Activated T-helper 1 cell treated with anti-CD3 and anti-CD28 coated beads, Interleukin-12 subunit alpha, Interleukin-12 subunit beta, Interleukin-2, Interleukin-4 antibody, amounts not matched to agents 30 ng/mL and 10 ng/mL and 1 ng/mL, durations not matched to agents 14 hours and 24 hours and 36 hours (primary cell): ENCODE measurements at regions not wholly inside any gene's neighbourhood (a gene's known extent, or its start where the extent isn't known, plus 50 kb on each side); places are given as distances from the start of the nearest gene placed in this dataset.

Experiments
- DNase-seq: peaks from one replicate; pipeline ENCODE4 v3.0.0; 2021; ENCODE audit warnings: low spot score
- H3K27ac Mint-ChIP-seq: one replicate; pipeline ENCODE4 v1.8.0; 2021; ENCODE audit warnings: mild to moderate bottlenecking, mixed read lengths
- H3K27me3 Mint-ChIP-seq: one replicate; pipeline ENCODE4 v1.8.0; 2022; ENCODE audit warnings: mild to moderate bottlenecking, moderate library complexity, mixed read lengths; ENCODE audit not compliant: insufficient read depth
- H3K36me3 Mint-ChIP-seq: one replicate; pipeline ENCODE4 v1.8.0; 2021; ENCODE audit warnings: low read depth, mixed read lengths
- H3K4me1 Mint-ChIP-seq: one replicate; pipeline ENCODE4 v1.8.0; 2021; ENCODE audit warnings: low read depth, mixed read lengths
- H3K4me3 Mint-ChIP-seq: one replicate; pipeline ENCODE4 v1.8.0; 2021; ENCODE audit warnings: mild to moderate bottlenecking, moderate library complexity, mixed read lengths
- H3K9me3 Mint-ChIP-seq: one replicate; pipeline ENCODE4 v1.8.0; 2021; ENCODE audit warnings: mixed read lengths
- intact Hi-C: fragments of 100-400 bp; cut with micrococcal nuclease; formaldehyde crosslinking; loops from one replicate; pipeline ENCODE4 v1.15.1; 2024

- Mint-ChIP-seq H3K27ac (no peak overlapping the region), H3K36me3 (no peaks in the 10 kb centered on the region), H3K9me3 (no peaks in the 10 kb centered on the region), H3K27me3 (no peaks in the 10 kb centered on the region), H3K4me1 (no peaks in the 10 kb centered on the region), H3K4me3 (no peak overlapping the region)
- intact Hi-C loops = no loop called here
- DNase-seq = no peak
Measured at GRCh38 chr14:39755269-39755878, 323.1 kb upstream of the FBXO33 start.

GRCh38 chr14:39740454-39740853, 308.2 kb upstream of the FBXO33 start:
- DNase-seq = no peak
- Mint-ChIP-seq H3K4me3 (no peak overlapping the region), H3K36me3 (no peaks in the 10 kb centered on the region), H3K9me3 (no peaks in the 10 kb centered on the region), H3K4me1 (no peaks in the 10 kb centered on the region), H3K27me3 (no peaks in the 10 kb centered on the region), H3K27ac (no peak overlapping the region)
- intact Hi-C loops = no loop called here

GRCh38 chr14:39739796-39740195, 307.6 kb upstream of the FBXO33 start:
- Mint-ChIP-seq H3K27me3 (no peaks in the 10 kb centered on the region), H3K36me3 (no peaks in the 10 kb centered on the region), H3K4me1 (no peaks in the 10 kb centered on the region), H3K4me3 (no peak overlapping the region), H3K9me3 (no peaks in the 10 kb centered on the region), H3K27ac (no peak overlapping the region)
- intact Hi-C loops = no loop called here
- no peak for DNase-seq

GRCh38 chr14:39734306-39734705, 302.1 kb upstream of the FBXO33 start:
- no peaks in the 10 kb centered on the region for H3K36me3 Mint-ChIP-seq

GRCh38 chr14:39733741-39734140, 301.5 kb upstream of the FBXO33 start:
- intact Hi-C loops = no loop called here
- DNase-seq = no peak
- H3K4me1 Mint-ChIP-seq = no peaks in the 10 kb centered on the region
- peaks cover 3% of the 10 kb centered on the region for H3K27me3 Mint-ChIP-seq
- H3K9me3 Mint-ChIP-seq = peaks cover 9% of the 10 kb centered on the region
- H3K36me3 Mint-ChIP-seq = no peaks in the 10 kb centered on the region
- H3K27ac Mint-ChIP-seq = no peak overlapping the region
- no peak overlapping the region for H3K4me3 Mint-ChIP-seq

More at GRCh38 chr14:39734306-39734705, 302.1 kb upstream of the FBXO33 start:
- intact Hi-C loops = no loop called here
- peaks cover 3% of the 10 kb centered on the region for H3K27me3 Mint-ChIP-seq
- DNase-seq = no peak
- no peak overlapping the region for H3K4me3 Mint-ChIP-seq
- H3K27ac Mint-ChIP-seq = no peak overlapping the region
- H3K9me3 Mint-ChIP-seq = peaks cover 9% of the 10 kb centered on the region
- H3K4me1 Mint-ChIP-seq = no peaks in the 10 kb centered on the region

GRCh38 chr14:39731912-39732311, 299.7 kb upstream of the FBXO33 start:
- no peak for DNase-seq
- Mint-ChIP-seq H3K4me3 (no peak overlapping the region), H3K9me3 (peaks cover 9% of the 10 kb centered on the region), H3K27ac (no peak overlapping the region), H3K4me1 (no peaks in the 10 kb centered on the region), H3K36me3 (no peaks in the 10 kb centered on the region), H3K27me3 (peaks cover 3% of the 10 kb centered on the region)
- intact Hi-C loops = no loop called here

- peaks cover 3% of the 10 kb centered on the region for H3K27me3 Mint-ChIP-seq
- no peak overlapping the region for H3K4me3 Mint-ChIP-seq
- no peaks in the 10 kb centered on the region for H3K36me3 Mint-ChIP-seq
- H3K27ac Mint-ChIP-seq = no peak overlapping the region
- intact Hi-C loops = no loop called here
- DNase-seq = no peak
- peaks cover 9% of the 10 kb centered on the region for H3K9me3 Mint-ChIP-seq
- H3K4me1 Mint-ChIP-seq = no peaks in the 10 kb centered on the region
Measured at GRCh38 chr14:39726563-39726962, 294.3 kb upstream of the FBXO33 start.

- Mint-ChIP-seq H3K4me3 (no peak overlapping the region), H3K27me3 (no peaks in the 10 kb centered on the region), H3K36me3 (no peaks in the 10 kb centered on the region), H3K27ac (no peak overlapping the region), H3K4me1 (no peaks in the 10 kb centered on the region), H3K9me3 (no peaks in the 10 kb centered on the region)
- no peak for DNase-seq
- intact Hi-C loops = no loop called here
Measured at GRCh38 chr14:39722547-39723273, 290.5 kb upstream of the FBXO33 start.

GRCh38 chr14:39716987-39717570, 284.8 kb upstream of the FBXO33 start:
- H3K27ac Mint-ChIP-seq = no peak overlapping the region
- H3K4me3 Mint-ChIP-seq = no peak overlapping the region
- no peaks in the 10 kb centered on the region for H3K27me3 Mint-ChIP-seq
- intact Hi-C loops = no loop called here
- H3K9me3 Mint-ChIP-seq = peaks cover 3% of the 10 kb centered on the region
- no peaks in the 10 kb centered on the region for H3K4me1 Mint-ChIP-seq
- no peak for DNase-seq
- H3K36me3 Mint-ChIP-seq = no peaks in the 10 kb centered on the region

- H3K36me3 Mint-ChIP-seq = no peaks in the 10 kb centered on the region
- H3K27me3 Mint-ChIP-seq = no peaks in the 10 kb centered on the region
- H3K9me3 Mint-ChIP-seq = peaks cover 3% of the 10 kb centered on the region
- H3K27ac Mint-ChIP-seq = no peak overlapping the region
- H3K4me3 Mint-ChIP-seq = no peak overlapping the region
- no peaks in the 10 kb centered on the region for H3K4me1 Mint-ChIP-seq
- intact Hi-C loops = no loop called here
- DNase-seq = no peak
Measured at GRCh38 chr14:39712293-39712999, 280.2 kb upstream of the FBXO33 start.

GRCh38 chr14:39704594-39704993, 272.4 kb upstream of the FBXO33 start:
- no peak overlapping the region for H3K27ac Mint-ChIP-seq
- intact Hi-C loops = no loop called here
- H3K4me3 Mint-ChIP-seq = no peak overlapping the region
- H3K36me3 Mint-ChIP-seq = no peaks in the 10 kb centered on the region
- H3K4me1 Mint-ChIP-seq = no peaks in the 10 kb centered on the region
- no peaks in the 10 kb centered on the region for H3K27me3 Mint-ChIP-seq
- no peak for DNase-seq
- peaks cover 6% of the 10 kb centered on the region for H3K9me3 Mint-ChIP-seq

- no peaks in the 10 kb centered on the region for H3K36me3 Mint-ChIP-seq
- H3K4me1 Mint-ChIP-seq = no peaks in the 10 kb centered on the region
Measured at GRCh38 chr14:39694341-39694740, 262.1 kb upstream of the FBXO33 start.

GRCh38 chr14:39683691-39684260, 251.5 kb upstream of the FBXO33 start:
- no peak overlapping the region for H3K4me3 Mint-ChIP-seq
- H3K36me3 Mint-ChIP-seq = no peaks in the 10 kb centered on the region
- intact Hi-C loops = no loop called here
- no peaks in the 10 kb centered on the region for H3K4me1 Mint-ChIP-seq
- H3K27ac Mint-ChIP-seq = no peak overlapping the region
- DNase-seq = no peak
- H3K27me3 Mint-ChIP-seq = peaks cover 2% of the 10 kb centered on the region
- H3K9me3 Mint-ChIP-seq = no peaks in the 10 kb centered on the region

More at GRCh38 chr14:39694341-39694740, 262.1 kb upstream of the FBXO33 start:
- DNase-seq = no peak
- H3K27me3 Mint-ChIP-seq = no peaks in the 10 kb centered on the region
- no peak overlapping the region for H3K4me3 Mint-ChIP-seq
- intact Hi-C loops = no loop called here
- peaks cover 29% of the 10 kb centered on the region for H3K9me3 Mint-ChIP-seq
- no peak overlapping the region for H3K27ac Mint-ChIP-seq
